ENCODE measurements at regions not wholly inside any gene's neighbourhood (a gene's known extent, or its start where the extent isn't known, plus 50 kb on each side); places are given as distances from the start of the nearest gene placed in this dataset.

DNA sequence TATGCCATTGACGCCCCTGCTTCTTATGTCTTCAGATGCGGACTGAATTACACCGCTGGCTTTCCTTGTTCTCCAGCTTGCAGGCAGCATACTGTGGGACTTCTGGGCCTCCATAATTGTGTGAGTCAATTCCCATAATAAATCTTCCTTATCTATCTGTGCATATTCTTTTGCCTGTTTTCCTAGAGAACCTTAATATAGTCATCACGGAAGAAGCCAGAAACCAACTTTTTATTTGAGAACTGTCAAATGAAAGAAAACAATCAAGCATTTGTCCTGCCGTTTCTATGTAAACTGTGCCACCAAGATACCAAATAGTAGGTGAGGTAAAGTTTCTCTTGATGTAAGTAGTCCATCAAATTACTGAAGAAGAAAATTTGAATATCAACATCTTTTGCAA lies 51.8 kb upstream of the B3GALNT1 start:
- DNase-seq = no peak

DNA sequence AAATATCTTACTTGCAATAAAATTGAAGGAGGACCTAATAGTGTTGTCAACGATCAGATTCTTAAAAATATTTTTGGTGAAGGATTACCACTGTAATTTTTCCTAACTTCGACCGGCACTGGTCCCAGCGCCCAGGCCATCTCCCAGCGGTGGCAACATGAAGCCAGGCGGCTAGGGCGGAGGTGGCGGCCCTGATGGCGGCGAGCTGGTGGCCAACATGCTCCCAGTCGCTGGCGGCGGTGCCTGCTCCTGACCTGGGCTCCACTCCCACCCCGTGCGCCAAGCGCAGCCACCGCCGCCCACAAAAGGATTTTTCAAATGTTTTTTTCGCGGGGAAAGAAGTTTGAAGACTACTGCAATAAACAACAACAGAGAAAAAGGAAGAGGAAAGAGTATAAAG lies 56.5 kb upstream of the B3GALNT1 start:
- no peak for DNase-seq

DNA sequence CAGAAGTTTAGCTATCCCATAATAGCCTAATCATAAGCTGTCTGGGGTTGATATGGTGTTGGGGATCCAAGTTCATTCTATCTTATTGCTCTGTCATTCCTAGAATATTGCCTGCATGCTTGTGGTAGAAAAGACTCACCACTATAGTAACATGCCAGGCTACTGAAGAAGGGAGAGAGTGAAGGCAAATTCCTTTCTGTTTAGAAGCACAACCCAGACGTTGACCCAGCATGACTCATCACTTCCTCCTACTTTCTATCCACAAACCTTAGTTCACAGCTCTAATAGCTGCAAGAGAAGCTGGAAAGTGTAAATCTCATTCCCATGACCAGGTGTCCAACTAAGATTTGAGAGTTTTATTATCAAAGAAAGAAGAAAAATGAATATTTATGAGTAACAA lies 57.8 kb upstream of the NMD3 start:
- DNase-seq = peak; percentile 50

DNA sequence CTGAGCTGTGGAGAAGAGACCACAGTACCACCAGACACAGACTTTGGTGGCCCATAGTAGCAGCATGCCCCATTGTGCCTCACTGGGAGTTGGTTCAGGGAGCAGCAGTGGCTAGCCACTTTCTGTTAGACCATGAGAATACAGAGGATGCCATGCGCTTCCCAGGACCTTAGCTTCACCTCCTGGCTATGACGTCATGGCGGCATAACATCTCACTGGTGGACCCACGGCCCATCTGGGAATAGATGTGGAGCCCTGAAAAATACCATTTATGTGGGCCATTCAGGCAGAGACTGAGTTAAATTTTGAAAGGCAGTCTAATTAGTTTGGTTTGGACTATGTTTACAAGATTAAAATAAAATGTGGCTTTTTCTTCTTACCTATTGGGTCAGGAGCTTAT lies 55.1 kb upstream of the NMD3 start:
- DNase-seq = no peak

DNA sequence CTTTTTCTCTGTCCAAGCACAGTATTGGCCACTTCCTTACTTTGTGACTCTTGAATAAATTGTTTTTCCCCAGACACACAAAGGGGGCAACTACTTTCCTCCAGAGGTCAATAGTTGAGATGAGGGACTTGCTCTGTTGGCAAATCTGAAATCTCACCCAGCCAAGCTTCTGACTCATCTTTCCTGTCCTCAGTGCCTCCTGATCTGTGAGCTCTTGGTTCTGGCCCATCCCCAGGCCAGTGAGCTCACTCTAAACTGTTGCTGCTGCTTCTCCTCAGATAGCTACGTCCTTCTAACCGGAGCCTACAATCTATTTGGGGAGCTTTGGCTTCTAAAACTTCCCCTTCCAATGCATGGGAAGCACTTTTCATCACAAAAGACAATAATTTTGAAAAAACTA lies 50.0 kb upstream of the NMD3 start:
- no peak for DNase-seq

All from T1000 (cell line).